ENCODE measurements at regions not wholly inside any gene's neighbourhood (a gene's known extent, or its start where the extent isn't known, plus 50 kb on each side); places are given as distances from the start of the nearest gene placed in this dataset.

DNA sequence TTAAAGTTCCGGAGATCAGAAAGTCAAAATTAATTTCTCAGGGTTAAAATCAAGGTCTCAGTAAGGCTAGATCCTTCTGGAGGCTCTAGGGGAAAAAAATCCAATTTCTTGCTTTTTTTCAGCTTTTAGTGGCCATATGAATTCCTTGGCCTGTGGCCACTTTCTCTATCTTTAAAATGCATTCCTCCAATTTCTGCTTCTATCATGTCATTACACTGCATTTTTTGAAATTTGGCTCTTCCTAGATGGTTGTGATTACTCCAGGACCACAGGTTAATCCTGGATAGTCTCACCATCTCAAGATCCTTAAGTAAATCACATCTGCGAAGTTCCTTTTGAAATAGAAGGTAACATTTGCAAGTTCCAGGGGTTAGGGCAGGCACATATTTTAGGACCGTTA is 1294.9 kb upstream of the CITED2 start:
- Mint-ChIP-seq H3K9me3 (ENCODE audit: unreplicated experiment) (no peaks in the 10 kb centered on the region), H3K4me3 (ENCODE audit: unreplicated experiment) (no peak overlapping the region), H3K27me3 (ENCODE audit: insufficient read depth, unreplicated experiment) (no peaks in the 10 kb centered on the region), H3K27ac (ENCODE audit: low read depth, unreplicated experiment) (no peak overlapping the region), H3K36me3 (ENCODE audit: insufficient read depth, unreplicated experiment) (no peaks in the 10 kb centered on the region), H3K4me1 (ENCODE audit: insufficient read depth, unreplicated experiment) (no peaks in the 10 kb centered on the region)
- no peak for DNase-seq (ENCODE audit: unreplicated experiment)
- no TSS peak for BruUV-seq (replicated peaks)
- ChIA-PET POLR2A (no interaction called here), CTCF (interaction anchor here (0.6 kb wide), 2 partner anchors 586 to 1000 kb away, joined by 3 read pairs; no protein-coding TSS in a partner anchor)
- intact Hi-C loops (cut with micrococcal nuclease) = no loop called here
- TF ChIP-seq, protein P1, sequence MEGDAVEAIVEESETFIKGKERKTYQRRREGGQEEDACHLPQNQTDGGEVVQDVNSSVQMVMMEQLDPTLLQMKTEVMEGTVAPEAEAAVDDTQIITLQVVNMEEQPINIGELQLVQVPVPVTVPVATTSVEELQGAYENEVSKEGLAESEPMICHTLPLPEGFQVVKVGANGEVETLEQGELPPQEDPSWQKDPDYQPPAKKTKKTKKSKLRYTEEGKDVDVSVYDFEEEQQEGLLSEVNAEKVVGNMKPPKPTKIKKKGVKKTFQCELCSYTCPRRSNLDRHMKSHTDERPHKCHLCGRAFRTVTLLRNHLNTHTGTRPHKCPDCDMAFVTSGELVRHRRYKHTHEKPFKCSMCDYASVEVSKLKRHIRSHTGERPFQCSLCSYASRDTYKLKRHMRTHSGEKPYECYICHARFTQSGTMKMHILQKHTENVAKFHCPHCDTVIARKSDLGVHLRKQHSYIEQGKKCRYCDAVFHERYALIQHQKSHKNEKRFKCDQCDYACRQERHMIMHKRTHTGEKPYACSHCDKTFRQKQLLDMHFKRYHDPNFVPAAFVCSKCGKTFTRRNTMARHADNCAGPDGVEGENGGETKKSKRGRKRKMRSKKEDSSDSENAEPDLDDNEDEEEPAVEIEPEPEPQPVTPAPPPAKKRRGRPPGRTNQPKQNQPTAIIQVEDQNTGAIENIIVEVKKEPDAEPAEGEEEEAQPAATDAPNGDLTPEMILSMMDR (IDR thresholded peaks at IDR 0.05; ENCODE audit: unreplicated experiment) = no peak

DNA sequence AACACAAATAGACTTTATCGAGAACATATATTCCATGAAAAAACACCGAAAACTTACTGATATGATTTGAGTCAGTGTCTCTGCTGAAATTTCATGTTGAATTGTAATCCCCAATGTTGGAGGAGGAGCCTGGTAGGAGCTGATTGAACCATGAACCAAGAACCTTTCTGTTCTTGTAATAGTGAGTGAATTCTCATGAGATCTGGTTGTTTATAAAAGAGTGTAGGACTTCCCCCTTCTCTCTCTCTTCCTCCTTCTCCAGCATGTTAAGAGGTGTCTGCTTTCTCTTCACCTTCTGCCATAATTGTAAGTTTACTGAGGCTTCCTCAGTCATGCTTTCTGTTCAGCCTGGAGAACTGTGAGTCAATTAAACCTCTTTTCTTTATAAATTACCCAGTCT is 1289.3 kb upstream of the CITED2 start:
- ChIA-PET CTCF (no interaction called here), POLR2A (no interaction called here)
- no peaks in the 10 kb centered on the region for H3K27me3 Mint-ChIP-seq (ENCODE audit: insufficient read depth, unreplicated experiment)
- no TSS peak for BruUV-seq (replicated peaks)
- H3K9me3 Mint-ChIP-seq (ENCODE audit: unreplicated experiment) = no peaks in the 10 kb centered on the region
- no peaks in the 10 kb centered on the region for H3K36me3 Mint-ChIP-seq (ENCODE audit: insufficient read depth, unreplicated experiment)
- H3K4me3 Mint-ChIP-seq (ENCODE audit: unreplicated experiment) = no peak overlapping the region
- no peaks in the 10 kb centered on the region for H3K4me1 Mint-ChIP-seq (ENCODE audit: insufficient read depth, unreplicated experiment)
- no peak for DNase-seq (ENCODE audit: unreplicated experiment)
- H3K27ac Mint-ChIP-seq (ENCODE audit: low read depth, unreplicated experiment) = peak overlapping the region; percentile 43
- TF ChIP-seq, protein P1 (IDR thresholded peaks at IDR 0.05; ENCODE audit: unreplicated experiment) = no peak
- intact Hi-C loops (cut with micrococcal nuclease) = no loop called here

DNA sequence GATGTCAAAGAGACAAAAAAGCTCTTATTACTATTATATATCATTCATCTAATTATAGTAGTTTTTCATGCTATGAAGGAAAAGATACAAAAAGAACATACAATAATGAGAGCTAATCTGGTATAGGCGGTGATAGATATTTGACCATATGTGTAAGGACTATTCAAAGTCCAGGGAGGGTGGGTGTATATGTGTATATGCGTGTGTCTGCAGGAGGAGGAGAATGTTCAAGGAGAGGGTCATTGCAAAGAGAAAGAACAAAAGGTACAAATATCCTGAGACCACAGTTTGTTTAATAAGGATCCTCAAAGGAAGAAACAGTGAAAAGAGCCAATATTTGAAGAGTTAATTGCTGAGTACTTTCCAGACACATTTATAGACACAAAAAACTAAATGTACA is 1288.6 kb upstream of the CITED2 start:
- Mint-ChIP-seq H3K4me3 (ENCODE audit: unreplicated experiment) (no peak overlapping the region), H3K36me3 (ENCODE audit: insufficient read depth, unreplicated experiment) (no peaks in the 10 kb centered on the region), H3K27me3 (ENCODE audit: insufficient read depth, unreplicated experiment) (no peaks in the 10 kb centered on the region), H3K9me3 (ENCODE audit: unreplicated experiment) (peaks cover under 1% of the 10 kb centered on the region), H3K4me1 (ENCODE audit: insufficient read depth, unreplicated experiment) (no peaks in the 10 kb centered on the region), H3K27ac (ENCODE audit: low read depth, unreplicated experiment) (peak overlapping the region; percentile 43)
- TF ChIP-seq, protein P1 (IDR thresholded peaks at IDR 0.05; ENCODE audit: unreplicated experiment) = no peak
- no peak for DNase-seq (ENCODE audit: unreplicated experiment)
- no TSS peak for BruUV-seq (replicated peaks)
- ChIA-PET CTCF (no interaction called here), POLR2A (no interaction called here)
- intact Hi-C loops (cut with micrococcal nuclease) = no loop called here

DNA sequence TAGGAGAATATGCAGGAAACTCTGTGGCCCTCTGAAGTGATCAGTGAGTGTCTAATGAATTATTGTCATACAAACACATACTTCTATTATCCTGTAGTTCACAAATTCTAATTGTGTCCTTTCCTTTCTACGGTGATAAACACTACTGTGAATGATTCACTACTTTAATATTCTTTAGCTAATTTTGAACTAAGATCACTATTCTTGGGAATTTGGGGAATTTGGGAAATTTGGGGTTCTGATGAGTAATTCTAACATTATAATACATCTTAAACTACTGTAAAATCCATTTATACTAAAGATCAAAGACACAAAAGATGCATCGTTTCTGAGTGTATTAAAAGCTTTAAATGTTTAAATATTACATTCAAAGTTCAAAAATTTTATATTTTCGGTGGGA is 1287.2 kb upstream of the CITED2 start:
- no TSS peak for BruUV-seq (replicated peaks)
- H3K4me3 Mint-ChIP-seq (ENCODE audit: unreplicated experiment) = no peak overlapping the region
- no peak overlapping the region for H3K27ac Mint-ChIP-seq (ENCODE audit: low read depth, unreplicated experiment)
- ChIA-PET CTCF (no interaction called here), POLR2A (interaction anchor here (0.6 to 0.9 kb wide), 2 partner anchors 10 to 854 kb away, joined by 3 read pairs; no protein-coding TSS in a partner anchor)
- no peak for DNase-seq (ENCODE audit: unreplicated experiment)
- no peaks in the 10 kb centered on the region for H3K36me3 Mint-ChIP-seq (ENCODE audit: insufficient read depth, unreplicated experiment)
- H3K27me3 Mint-ChIP-seq (ENCODE audit: insufficient read depth, unreplicated experiment) = no peaks in the 10 kb centered on the region
- intact Hi-C loops (cut with micrococcal nuclease) = no loop called here
- TF ChIP-seq, protein P1 (IDR thresholded peaks at IDR 0.05; ENCODE audit: unreplicated experiment) = no peak
- peaks cover 6% of the 10 kb centered on the region for H3K9me3 Mint-ChIP-seq (ENCODE audit: unreplicated experiment)
- no peaks in the 10 kb centered on the region for H3K4me1 Mint-ChIP-seq (ENCODE audit: insufficient read depth, unreplicated experiment)

Measured in MCF 10A (cell line).